ENCODE measurements at regions not wholly inside any gene's neighbourhood (a gene's known extent, or its start where the extent isn't known, plus 50 kb on each side); places are given as distances from the start of the nearest gene placed in this dataset.
A peak's percentile ranks its signal among the peaks of the same experiment; 100 is the strongest.
"Not testable (repeated sequence)": the region's sequence is repeated elsewhere in the genome, so short reads cannot be mapped to it uniquely, and the experiment has no call there.

- ATAC-seq (peak; percentile 97 to 98), FAIRE-seq (no peak), DNase-seq (ENCODE audit: low read depth in 1 of 2, low spot score in 1 of 2) (peak; percentile 47 to 90)
- TF ChIP-seq PHF8 (IDR thresholded peaks at IDR 0.05; ENCODE audit: borderline replicate concordance, low read depth) (0 out of 2 replicates have a peak, but pooled peaks have one; percentile 24), HMGXB4 (CRISPR knock-in tag; IDR thresholded peaks at IDR 0.05; ENCODE audit: borderline replicate concordance) (0 out of 2 replicates have a peak, but pooled peaks have one; percentile 79), SREBF2 (IDR thresholded peaks at IDR 0.05) (peak; percentile 78), HOXA7 (CRISPR knock-in tag; IDR thresholded peaks at IDR 0.05) (no peak), REST (IDR thresholded peaks at IDR 0.05) (no peak), CBX2 (IDR thresholded peaks at IDR 0.05; ENCODE audit: borderline replicate concordance, low read depth) (no peak), POLR2AphosphoS2 (conservative IDR thresholded peaks at IDR 0.05; ENCODE audit: low read length) (no peak), RFX5 (IDR thresholded peaks at IDR 0.05) (no peak; the same call in 1 of the 2 replicates), FOSL2 (IDR thresholded peaks at IDR 0.05) (no peak), FOSL2 (CRISPR knock-in tag; IDR thresholded peaks at IDR 0.05) (no peak), SMC3 (IDR thresholded peaks at IDR 0.05) (peak; percentile 41), BCL3 (IDR thresholded peaks at IDR 0.05) (no peak), HOXB5 (CRISPR knock-in tag; IDR thresholded peaks at IDR 0.05) (no peak), POLR2A (IDR thresholded peaks at IDR 0.05; ENCODE audit: low read length) (no peak), EHF (CRISPR knock-in tag; IDR thresholded peaks at IDR 0.05) (no peak), E2F6 (IDR thresholded peaks at IDR 0.05; ENCODE audit: borderline replicate concordance, low read depth) (no peak), MAZ (IDR thresholded peaks at IDR 0.05; ENCODE audit: borderline replicate concordance, low read depth, low read length) (no peak), ELK1 (IDR thresholded peaks at IDR 0.05; ENCODE audit: low read depth, low read length) (no peak), CEBPB (IDR thresholded peaks at IDR 0.05) (peak; percentile 40 to 83; a peak in 3 of 4 replicates), KDM5A (IDR thresholded peaks at IDR 0.05) (no peak), MAX (IDR thresholded peaks at IDR 0.05) (peak; percentile 70), GATA3 (IDR thresholded peaks at IDR 0.05; ENCODE audit: borderline replicate concordance) (peak; percentile 63; the same call in 1 of the 2 replicates), ZSCAN20 (CRISPR knock-in tag; IDR thresholded peaks at IDR 0.05) (no peak), HEYL (CRISPR knock-in tag; IDR thresholded peaks at IDR 0.05) (no peak), RAD21 (conservative IDR thresholded peaks at IDR 0.05 in 1 of 2, IDR thresholded peaks at IDR 0.05 in 1 of 2) (no peak), EHMT2 (IDR thresholded peaks at IDR 0.05; ENCODE audit: low read depth) (0 out of 2 replicates have a peak, but pooled peaks have one; percentile 42), NFE2L2 (conservative IDR thresholded peaks at IDR 0.05; ENCODE audit: low read length) (no peak)
- Histone ChIP-seq H3K27ac (peak overlapping the region; percentile 79 to 90), H3K4me1 (peaks cover 5% of the 10 kb centered on the region; the same call in 2 of the 3 replicates), H3K4me3 (peak overlapping the region; percentile 68), H3K9me3 (no peaks in the 10 kb centered on the region), H3K4me2 (peak overlapping the region; percentile 74)
- ChIA-PET CTCF (no interaction called here), POLR2A (no interaction called here)
- WGBS (ENCODE audit: missing lambda C conversion rate) = 1% methylated on average over 33 of the region's 36 CpGs
These were observed 235.9 kb downstream of the FAM72C start for GRCh38 chr1:143735764-143736461.

- ATAC-seq; H3K4me3 ChIP-seq; H3K9me3 ChIP-seq; H3K4me1 ChIP-seq; POLR2A ChIA-PET; H3K4me2 ChIP-seq; DNase-seq (ENCODE audit: low read depth in 1 of 2, low spot score in 1 of 2); FAIRE-seq; CTCF ChIA-PET; H3K27ac ChIP-seq: not testable (repeated sequence)
- 43% methylated on average over 3 of the region's 3 CpGs for WGBS (ENCODE audit: missing lambda C conversion rate)
These were observed 237.5 kb downstream of the FAM72C start for GRCh38 chr1:143734261-143734660.

GRCh38 chr1:143730890-143731289 lies 240.9 kb downstream of the FAM72C start:
- 85% methylated on average over 6 of the region's 6 CpGs for WGBS (ENCODE audit: missing lambda C conversion rate)

More at GRCh38 chr1:143730890-143731289, 240.9 kb downstream of the FAM72C start:
- CTCF ChIA-PET; H3K27ac ChIP-seq; H3K4me3 ChIP-seq; ATAC-seq; H3K9me3 ChIP-seq; H3K4me2 ChIP-seq; H3K4me1 ChIP-seq; POLR2A ChIA-PET; DNase-seq (ENCODE audit: low read depth in 1 of 2, low spot score in 1 of 2); FAIRE-seq: not testable (repeated sequence)

All from A549 (cell line).